HepG2 (cell line): ENCODE measurements at regions not wholly inside any gene's neighbourhood (a gene's known extent, or its start where the extent isn't known, plus 50 kb on each side); places are given as distances from the start of the nearest gene placed in this dataset.
A peak's percentile ranks its signal among the peaks of the same experiment; 100 is the strongest.

Experiments used
- ARID2 ChIP-seq: sonication (generic); formaldehyde crosslinking; IDR thresholded peaks from 2 replicates; pipeline ENCODE4 v1.8.1; 2022; ENCODE audit warnings: mild to moderate bottlenecking, missing genetic modification reagents, borderline replicate concordance
- BCL6 ChIP-seq: IDR thresholded peaks from 2 replicates; pipeline ENCODE4 v1.6.1; 2016; ENCODE audit warnings: missing genetic modification reagents, missing compliant biosample characterization
- CCDC6 ChIP-seq: sonication (generic); formaldehyde crosslinking; IDR thresholded peaks from 2 replicates; pipeline ENCODE4 v1.8.1; 2022; ENCODE audit warnings: mild to moderate bottlenecking, missing genetic modification reagents, moderate library complexity
- DR1 ChIP-seq: sonication (generic); formaldehyde crosslinking; IDR thresholded peaks from 2 replicates; pipeline ENCODE4 v1.8.0; 2021; ENCODE audit warnings: mild to moderate bottlenecking, missing genetic modification reagents, inconsistent platforms
- FOSL1 ChIP-seq: sonication (generic); formaldehyde crosslinking; IDR thresholded peaks from 2 replicates; pipeline ENCODE4 v1.9.0; 2021; ENCODE audit warnings: missing genetic modification reagents, borderline replicate concordance
- MIER2 ChIP-seq: IDR thresholded peaks from 2 replicates; pipeline ENCODE4 v1.6.1; 2016; ENCODE audit warnings: missing biosample characterization, missing genetic modification reagents
- MTA1 ChIP-seq: sonication (generic); formaldehyde crosslinking; IDR thresholded peaks from 2 replicates; pipeline ENCODE4 v1.4.0; 2020; ENCODE audit warnings: missing genetic modification reagents, mild to moderate bottlenecking, borderline replicate concordance
- NCOA2 ChIP-seq: sonication (generic); formaldehyde crosslinking; IDR thresholded peaks from 2 replicates; pipeline ENCODE4 v1.8.0; 2022; ENCODE audit warnings: inconsistent platforms
- NFATC3 ChIP-seq: sonication (generic); formaldehyde crosslinking; IDR thresholded peaks from 2 replicates; pipeline ENCODE4 v1.5.1; 2020; ENCODE audit warnings: mild to moderate bottlenecking, missing genetic modification reagents
- RCOR2 ChIP-seq: IDR thresholded peaks from 2 replicates; pipeline ENCODE4 v1.6.1; 2016; ENCODE audit warnings: missing biosample characterization, missing genetic modification reagents
- TOE1 ChIP-seq: sonication (generic); formaldehyde crosslinking; IDR thresholded peaks from 2 replicates; pipeline ENCODE4 v1.4.0; 2020; ENCODE audit warnings: mild to moderate bottlenecking, missing genetic modification reagents
- ZFP36 ChIP-seq: fragments of 150-350 bp; IDR thresholded peaks from 2 replicates; pipeline ENCODE4 v1.6.1; 2018; ENCODE audit warnings: borderline replicate concordance, low read length, low read depth; ENCODE audit not compliant: partially characterized antibody
- ZNF18 ChIP-seq: sonication (generic); formaldehyde crosslinking; IDR thresholded peaks from 2 replicates; pipeline ENCODE4 v1.8.0; 2022; ENCODE audit warnings: mild to moderate bottlenecking, missing genetic modification reagents; ENCODE audit not compliant: insufficient replicate concordance
- ZNF83 ChIP-seq: sonication (generic); formaldehyde crosslinking; IDR thresholded peaks from 2 replicates; pipeline ENCODE4 v1.4.0; 2020; ENCODE audit warnings: missing genetic modification reagents, mild to moderate bottlenecking, borderline replicate concordance
- ZNF839 ChIP-seq: sonication (generic); formaldehyde crosslinking; IDR thresholded peaks from 2 replicates; pipeline ENCODE4 v1.4.0; 2020; ENCODE audit warnings: missing genetic modification reagents, mild to moderate bottlenecking, borderline replicate concordance
- ZZZ3 ChIP-seq: sonication (generic); formaldehyde crosslinking; IDR thresholded peaks from 2 replicates; pipeline ENCODE4 v1.4.0; 2020; ENCODE audit warnings: missing genetic modification reagents, mild to moderate bottlenecking, borderline replicate concordance
- TF ChIP-seq, protein P1 (sequence below): sonication (generic); formaldehyde crosslinking; IDR thresholded peaks from 2 replicates; pipeline ENCODE4 v1.8.0; 2022; ENCODE audit warnings: missing genetic modification reagents, mild to moderate bottlenecking, inconsistent platforms, borderline replicate concordance
- TF ChIP-seq, protein P2 (sequence below): sonication (generic); formaldehyde crosslinking; IDR thresholded peaks from 2 replicates; pipeline ENCODE4 v1.9.0; 2021; ENCODE audit warnings: missing genetic modification reagents, borderline replicate concordance
- TF ChIP-seq, protein P3 (sequence below): sonication (generic); formaldehyde crosslinking; IDR thresholded peaks from 2 replicates; pipeline ENCODE4 v1.4.0; 2020; ENCODE audit warnings: missing genetic modification reagents, borderline replicate concordance

DNA sequence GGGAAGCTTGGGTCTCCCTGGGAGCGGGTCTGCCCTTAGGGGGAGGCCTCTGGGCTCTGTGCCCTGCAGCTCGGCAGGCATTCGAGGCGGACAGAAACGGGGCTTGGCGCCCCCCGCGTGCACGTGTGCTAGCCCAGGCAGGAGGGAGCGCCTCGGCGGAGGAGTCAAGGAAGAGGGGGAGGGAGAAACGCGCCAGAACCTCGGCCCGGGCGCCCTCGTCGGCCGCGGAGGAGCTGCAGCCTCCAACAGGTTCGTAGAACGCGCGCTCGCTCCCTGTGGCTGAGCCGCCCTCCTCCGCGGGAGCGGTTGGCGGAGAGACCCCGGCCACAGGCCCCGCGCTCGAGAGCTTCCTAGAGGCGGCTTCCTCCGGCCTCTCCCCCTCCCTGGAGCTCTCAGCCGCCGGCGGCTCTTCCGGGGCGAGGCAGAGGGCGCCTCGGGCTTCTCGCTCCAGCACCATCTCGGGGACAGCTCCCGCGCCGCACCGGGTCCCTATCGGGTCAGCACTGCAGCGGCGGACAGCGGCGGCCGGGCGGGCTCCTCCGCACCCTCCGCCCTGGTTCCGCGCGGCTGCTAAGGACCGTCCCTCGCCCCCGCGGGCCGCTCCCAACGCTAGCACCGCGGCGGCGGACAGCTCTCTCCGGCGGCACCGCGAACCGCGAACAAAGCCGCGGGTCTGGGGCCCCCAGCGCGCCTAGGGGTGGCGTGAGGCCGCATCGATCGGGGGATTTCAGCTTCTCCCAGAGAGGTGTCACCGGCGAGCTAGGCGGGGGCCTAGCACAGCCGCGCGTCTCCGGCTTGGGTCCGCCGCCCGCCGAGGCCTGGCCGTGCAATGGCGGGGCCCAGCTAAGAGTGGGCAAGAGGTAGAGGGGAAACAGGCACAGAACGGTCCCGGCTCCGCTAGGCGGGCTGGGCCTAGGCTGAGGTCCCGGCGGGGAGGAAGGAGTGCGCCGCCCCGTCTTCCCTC is 74.6 kb upstream of the CPLX2 start (continued):
- TF ChIP-seq DR1 (CRISPR knock-in tag) (peak; percentile 95), RCOR2 (peak; percentile 74), ZNF839 (peak; percentile 88; the same call in 1 of the 2 replicates), BCL6 (CRISPR knock-in tag) (peak; percentile 94), ZZZ3 (CRISPR knock-in tag) (peak; percentile 99), ZNF83 (CRISPR knock-in tag) (peak; percentile 100), FOSL1 (CRISPR knock-in tag) (peak; percentile 87), TOE1 (CRISPR knock-in tag) (peak; percentile 100), MTA1 (CRISPR knock-in tag) (peak; percentile 97), ZFP36 (no peak), NFATC3 (CRISPR knock-in tag) (peak; percentile 100), NCOA2 (CRISPR knock-in tag) (peak; percentile 95), ARID2 (peak; percentile 100), MIER2 (CRISPR knock-in tag) (peak; percentile 100), CCDC6 (CRISPR knock-in tag) (peak; percentile 100), ZNF18 (peak; percentile 99)
- TF ChIP-seq, protein P1, sequence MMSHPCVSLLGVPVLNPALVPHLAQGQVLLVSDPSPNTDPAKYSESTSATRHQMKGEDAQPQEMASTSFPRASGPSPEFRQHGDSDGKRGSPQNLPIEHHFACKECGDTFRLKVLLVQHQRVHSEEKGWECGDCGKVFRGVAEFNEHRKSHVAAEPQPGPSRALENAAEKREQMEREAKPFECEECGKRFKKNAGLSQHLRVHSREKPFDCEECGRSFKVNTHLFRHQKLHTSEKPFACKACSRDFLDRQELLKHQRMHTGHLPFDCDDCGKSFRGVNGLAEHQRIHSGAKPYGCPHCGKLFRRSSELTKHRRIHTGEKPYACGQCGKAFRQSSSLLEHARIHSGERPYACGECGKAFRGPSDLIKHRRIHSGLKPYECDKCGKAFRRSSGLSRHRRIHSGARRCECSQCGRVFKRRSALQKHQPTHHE (CRISPR knock-in tag), result peak; percentile 100
- TF ChIP-seq, protein P2, sequence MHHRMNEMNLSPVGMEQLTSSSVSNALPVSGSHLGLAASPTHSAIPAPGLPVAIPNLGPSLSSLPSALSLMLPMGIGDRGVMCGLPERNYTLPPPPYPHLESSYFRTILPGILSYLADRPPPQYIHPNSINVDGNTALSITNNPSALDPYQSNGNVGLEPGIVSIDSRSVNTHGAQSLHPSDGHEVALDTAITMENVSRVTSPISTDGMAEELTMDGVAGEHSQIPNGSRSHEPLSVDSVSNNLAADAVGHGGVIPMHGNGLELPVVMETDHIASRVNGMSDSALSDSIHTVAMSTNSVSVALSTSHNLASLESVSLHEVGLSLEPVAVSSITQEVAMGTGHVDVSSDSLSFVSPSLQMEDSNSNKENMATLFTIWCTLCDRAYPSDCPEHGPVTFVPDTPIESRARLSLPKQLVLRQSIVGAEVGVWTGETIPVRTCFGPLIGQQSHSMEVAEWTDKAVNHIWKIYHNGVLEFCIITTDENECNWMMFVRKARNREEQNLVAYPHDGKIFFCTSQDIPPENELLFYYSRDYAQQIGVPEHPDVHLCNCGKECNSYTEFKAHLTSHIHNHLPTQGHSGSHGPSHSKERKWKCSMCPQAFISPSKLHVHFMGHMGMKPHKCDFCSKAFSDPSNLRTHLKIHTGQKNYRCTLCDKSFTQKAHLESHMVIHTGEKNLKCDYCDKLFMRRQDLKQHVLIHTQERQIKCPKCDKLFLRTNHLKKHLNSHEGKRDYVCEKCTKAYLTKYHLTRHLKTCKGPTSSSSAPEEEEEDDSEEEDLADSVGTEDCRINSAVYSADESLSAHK (CRISPR knock-in tag), result peak; percentile 98
- TF ChIP-seq, protein P3, sequence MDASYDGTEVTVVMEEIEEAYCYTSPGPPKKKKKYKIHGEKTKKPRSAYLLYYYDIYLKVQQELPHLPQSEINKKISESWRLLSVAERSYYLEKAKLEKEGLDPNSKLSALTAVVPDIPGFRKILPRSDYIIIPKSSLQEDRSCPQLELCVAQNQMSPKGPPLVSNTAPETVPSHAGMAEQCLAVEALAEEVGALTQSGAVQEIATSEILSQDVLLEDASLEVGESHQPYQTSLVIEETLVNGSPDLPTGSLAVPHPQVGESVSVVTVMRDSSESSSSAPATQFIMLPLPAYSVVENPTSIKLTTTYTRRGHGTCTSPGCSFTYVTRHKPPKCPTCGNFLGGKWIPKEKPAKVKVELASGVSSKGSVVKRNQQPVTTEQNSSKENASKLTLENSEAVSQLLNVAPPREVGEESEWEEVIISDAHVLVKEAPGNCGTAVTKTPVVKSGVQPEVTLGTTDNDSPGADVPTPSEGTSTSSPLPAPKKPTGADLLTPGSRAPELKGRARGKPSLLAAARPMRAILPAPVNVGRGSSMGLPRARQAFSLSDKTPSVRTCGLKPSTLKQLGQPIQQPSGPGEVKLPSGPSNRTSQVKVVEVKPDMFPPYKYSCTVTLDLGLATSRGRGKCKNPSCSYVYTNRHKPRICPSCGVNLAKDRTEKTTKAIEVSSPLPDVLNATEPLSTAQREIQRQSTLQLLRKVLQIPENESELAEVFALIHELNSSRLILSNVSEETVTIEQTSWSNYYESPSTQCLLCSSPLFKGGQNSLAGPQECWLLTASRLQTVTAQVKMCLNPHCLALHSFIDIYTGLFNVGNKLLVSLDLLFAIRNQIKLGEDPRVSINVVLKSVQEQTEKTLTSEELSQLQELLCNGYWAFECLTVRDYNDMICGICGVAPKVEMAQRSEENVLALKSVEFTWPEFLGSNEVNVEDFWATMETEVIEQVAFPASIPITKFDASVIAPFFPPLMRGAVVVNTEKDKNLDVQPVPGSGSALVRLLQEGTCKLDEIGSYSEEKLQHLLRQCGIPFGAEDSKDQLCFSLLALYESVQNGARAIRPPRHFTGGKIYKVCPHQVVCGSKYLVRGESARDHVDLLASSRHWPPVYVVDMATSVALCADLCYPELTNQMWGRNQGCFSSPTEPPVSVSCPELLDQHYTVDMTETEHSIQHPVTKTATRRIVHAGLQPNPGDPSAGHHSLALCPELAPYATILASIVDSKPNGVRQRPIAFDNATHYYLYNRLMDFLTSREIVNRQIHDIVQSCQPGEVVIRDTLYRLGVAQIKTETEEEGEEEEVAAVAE (CRISPR knock-in tag), result peak; percentile 98
